Retinal pigment epithelial cell (primary cell): ENCODE measurements at regions not wholly inside any gene's neighbourhood (a gene's known extent, or its start where the extent isn't known, plus 50 kb on each side); places are given as distances from the start of the nearest gene placed in this dataset.

Experiments
- DNase-seq: peaks from one replicate; pipeline ENCODE4 v3.0.0-alpha.2; 2010; ENCODE audit warnings: low read depth
- H3K4me3 ChIP-seq: 2 replicates; pipeline ENCODE4 v1.5.1; 2011; ENCODE audit warnings: mild to moderate bottlenecking, low read length, control low read depth, moderate library complexity
- TF ChIP-seq, protein P1 (sequence below): conservative IDR thresholded peaks from 2 replicates; pipeline ENCODE4 v1.5.1; 2011; ENCODE audit warnings: low read depth, low read length, control low read depth, inconsistent platforms

DNA sequence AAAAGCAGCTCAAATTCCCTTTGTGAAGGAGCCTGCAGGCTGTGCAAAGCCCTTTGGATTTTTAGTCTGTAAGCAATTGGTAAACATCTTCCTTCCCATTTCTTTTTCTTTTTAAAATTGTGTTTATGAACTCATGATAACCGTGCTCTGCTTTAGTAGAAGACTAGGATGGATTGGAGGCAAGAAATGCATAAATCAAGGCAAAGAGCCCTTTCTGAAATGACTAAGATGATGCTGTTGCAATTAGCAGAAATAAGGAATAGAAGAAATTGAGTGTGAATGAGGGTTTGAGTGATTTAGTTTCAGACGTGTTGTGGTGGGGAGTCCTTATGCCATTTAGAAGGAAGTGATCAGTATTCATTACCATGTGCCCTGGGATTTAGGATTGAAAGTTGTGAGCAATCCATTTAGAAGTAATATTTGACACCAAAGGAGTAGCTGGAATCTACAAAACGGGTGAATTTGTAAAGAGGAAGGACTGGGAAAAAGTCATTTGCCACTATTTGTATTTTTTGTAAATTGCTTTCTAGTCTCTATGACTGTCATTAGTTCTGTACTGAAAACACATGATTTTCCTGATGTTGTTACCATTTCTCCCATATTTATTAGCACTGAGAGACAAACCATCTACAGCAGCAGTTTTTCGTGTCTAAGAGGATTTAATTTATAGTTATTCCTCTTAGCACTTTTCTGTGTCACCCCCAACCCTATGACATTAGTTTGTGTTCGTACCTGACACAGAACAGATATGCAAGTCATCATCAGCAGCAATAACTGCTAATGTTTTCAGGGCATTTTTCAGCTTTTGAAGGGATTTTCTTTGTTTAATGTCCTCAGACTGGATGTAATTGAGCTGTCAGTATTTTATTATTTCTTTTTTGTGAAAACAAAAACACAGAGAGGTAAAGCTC, 265.0 kb downstream of the UTRN start:
- TF ChIP-seq, protein P1, sequence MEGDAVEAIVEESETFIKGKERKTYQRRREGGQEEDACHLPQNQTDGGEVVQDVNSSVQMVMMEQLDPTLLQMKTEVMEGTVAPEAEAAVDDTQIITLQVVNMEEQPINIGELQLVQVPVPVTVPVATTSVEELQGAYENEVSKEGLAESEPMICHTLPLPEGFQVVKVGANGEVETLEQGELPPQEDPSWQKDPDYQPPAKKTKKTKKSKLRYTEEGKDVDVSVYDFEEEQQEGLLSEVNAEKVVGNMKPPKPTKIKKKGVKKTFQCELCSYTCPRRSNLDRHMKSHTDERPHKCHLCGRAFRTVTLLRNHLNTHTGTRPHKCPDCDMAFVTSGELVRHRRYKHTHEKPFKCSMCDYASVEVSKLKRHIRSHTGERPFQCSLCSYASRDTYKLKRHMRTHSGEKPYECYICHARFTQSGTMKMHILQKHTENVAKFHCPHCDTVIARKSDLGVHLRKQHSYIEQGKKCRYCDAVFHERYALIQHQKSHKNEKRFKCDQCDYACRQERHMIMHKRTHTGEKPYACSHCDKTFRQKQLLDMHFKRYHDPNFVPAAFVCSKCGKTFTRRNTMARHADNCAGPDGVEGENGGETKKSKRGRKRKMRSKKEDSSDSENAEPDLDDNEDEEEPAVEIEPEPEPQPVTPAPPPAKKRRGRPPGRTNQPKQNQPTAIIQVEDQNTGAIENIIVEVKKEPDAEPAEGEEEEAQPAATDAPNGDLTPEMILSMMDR, result no peak

GRCh38 chr6:144551339-144551738, 266.2 kb downstream of the UTRN start:
- TF ChIP-seq, protein P1, result no peak
- H3K4me3 ChIP-seq, result no peak overlapping the region
- no peak for DNase-seq

More for the DNA sequence above, 265.0 kb downstream of the UTRN start:
- no peak overlapping the region for H3K4me3 ChIP-seq
- DNase-seq, result no peak

- TF ChIP-seq, protein P1, result no peak
- H3K4me3 ChIP-seq, result no peak overlapping the region
- no peak for DNase-seq
Measured at GRCh38 chr6:144555066-144555465, 269.9 kb downstream of the UTRN start.

- TF ChIP-seq, protein P1, result no peak
- DNase-seq, result no peak
- no peak overlapping the region for H3K4me3 ChIP-seq
Measured at GRCh38 chr6:144559865-144560593, 274.9 kb downstream of the UTRN start.

GRCh38 chr6:144561455-144562043, 276.4 kb downstream of the UTRN start:
- TF ChIP-seq, protein P1, result no peak
- H3K4me3 ChIP-seq, result no peak overlapping the region
- DNase-seq, result no peak

DNA sequence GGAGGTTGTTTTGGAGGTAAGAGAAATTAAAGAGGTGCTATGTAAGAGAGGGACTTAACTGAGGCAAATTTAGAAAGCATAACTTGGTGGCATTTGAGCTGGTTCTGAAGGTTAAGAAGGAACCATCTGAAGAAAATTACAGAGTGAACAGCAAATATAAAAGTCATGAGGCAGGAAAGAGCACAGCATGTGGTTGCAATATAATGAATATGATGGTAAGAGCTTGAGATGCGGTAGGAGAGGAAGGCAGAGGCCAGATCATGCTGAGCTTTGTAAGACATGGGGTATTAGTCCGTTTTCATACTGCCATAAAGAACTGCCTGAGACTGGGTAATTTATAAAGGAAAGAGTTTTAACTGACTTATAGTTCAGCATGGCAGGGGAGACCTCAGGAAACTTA, 279.1 kb downstream of the UTRN start:
- TF ChIP-seq, protein P1, result no peak
- DNase-seq, result no peak
- no peak overlapping the region for H3K4me3 ChIP-seq
